SK-N-SH (cell line): ENCODE measurements at regions not wholly inside any gene's neighbourhood (a gene's known extent, or its start where the extent isn't known, plus 50 kb on each side); places are given as distances from the start of the nearest gene placed in this dataset.
A peak's percentile ranks its signal among the peaks of the same experiment; 100 is the strongest.

Experiments
- CTCF ChIA-PET: fragments of 300-600, 350-600 bp; formaldehyde crosslinking; extraction: SDS; loops from one replicate; lab custom pipeline; 2021; lab: Yijun Ruan, JAX
- POLR2A ChIA-PET: fragments of 350-600 bp; sonication (Branson Sonifier 250); formaldehyde crosslinking; extraction: SDS; loops from one replicate; lab custom pipeline; 2020; ENCODE audit warnings: antibody characterized with exemption, inconsistent platforms; lab: Yijun Ruan, JAX
- DNase-seq: peaks from one replicate; pipeline ENCODE4 v3.0.0; 2012
- H2AFZ ChIP-seq: fragments of 200-600 bp; sonication (generic); 2 replicates; pipeline ENCODE4 v1.8.1; 2016; ENCODE audit warnings: antibody characterized with exemption, mild to moderate bottlenecking, low read depth
- H3F3A ChIP-seq: fragments of 200-600 bp; sonication (generic); replicated peaks from 2 replicates; pipeline ENCODE3; 2016; ENCODE audit warnings: antibody characterized with exemption, mild to moderate bottlenecking; ENCODE audit not compliant: insufficient read depth
- H3K27ac ChIP-seq, 2 experiments: fragments of 200-500 bp in 1 of 2; fragments of 200-600 bp in 1 of 2; sonication (Bioruptor generic) in 1 of 2; sonication (generic), shearing (Covaris generic) in 1 of 2; 2 replicates each; pipeline versions ENCODE4 v1.5.1 to v1.6.1; 2014 to 2016; ENCODE audit warnings: low read depth in 2 of 2, inconsistent platforms in 1 of 2, low read length in 1 of 2, mild to moderate bottlenecking in 1 of 2, mixed read lengths in 1 of 2
- H3K27me3 ChIP-seq: fragments of 200-600 bp; sonication (generic), shearing (Covaris generic); 2 replicates; pipeline ENCODE4 v1.6.1; 2016; ENCODE audit warnings: mixed run types; ENCODE audit not compliant: insufficient read depth
- H3K36me3 ChIP-seq, 2 experiments: fragments of 200-500 bp in 1 of 2; fragments of 200-600 bp in 1 of 2; sonication (Bioruptor generic) in 1 of 2; sonication (generic) in 1 of 2; replicated peaks in 1 of 2; 2 replicates each; pipeline versions ENCODE3 to v1.5.1; 2014 to 2016; ENCODE audit warnings: low read length in 1 of 2, mild to moderate bottlenecking in 1 of 2; ENCODE audit not compliant: insufficient read depth in 2 of 2, control insufficient read depth in 1 of 2
- H3K4me1 ChIP-seq, 2 experiments: fragments of 200-500 bp in 1 of 2; fragments of 200-600 bp in 1 of 2; sonication (Bioruptor generic) in 1 of 2; sonication (generic), shearing (Covaris generic) in 1 of 2; 2 replicates each; pipeline versions ENCODE4 v1.5.1 to v1.6.1; 2014 to 2016; ENCODE audit warnings: low read depth in 1 of 2, low read length in 1 of 2, mixed run types in 1 of 2; ENCODE audit not compliant: insufficient read depth in 2 of 2, control insufficient read depth in 1 of 2
- H3K4me2 ChIP-seq: fragments of 200-600 bp; sonication (generic), shearing (Covaris generic); 2 replicates; pipeline ENCODE4 v1.6.1; 2017; ENCODE audit warnings: mixed run types
- H3K4me3 ChIP-seq, 2 experiments: fragments of 200-500 bp in 1 of 2; fragments of 200-600 bp in 1 of 2; sonication (Bioruptor generic) in 1 of 2; sonication (generic), shearing (Covaris generic) in 1 of 2; 2 replicates each; pipeline versions ENCODE4 v1.5.1 to v1.8.1; 2014 to 2016; ENCODE audit warnings: low read depth in 2 of 2, inconsistent platforms in 1 of 2, low read length in 1 of 2, mild to moderate bottlenecking in 1 of 2, mixed read lengths in 1 of 2, moderate library complexity in 1 of 2
- H3K79me2 ChIP-seq: fragments of 200-600 bp; sonication (generic); 2 replicates; pipeline ENCODE4 v1.8.1; 2017; ENCODE audit warnings: mild to moderate bottlenecking; ENCODE audit not compliant: insufficient read depth
- H3K9ac ChIP-seq: fragments of 200-600 bp; sonication (generic); 2 replicates; pipeline ENCODE4 v1.6.1; 2017; ENCODE audit warnings: mixed run types
- H3K9me2 ChIP-seq: fragments of 200-600 bp; sonication (generic); 2 replicates; pipeline ENCODE4 v1.6.1; 2017; ENCODE audit warnings: mixed run types
- H3K9me3 ChIP-seq: fragments of 200-600 bp; sonication (generic); 2 replicates; pipeline ENCODE4 v1.6.1; 2017; ENCODE audit warnings: mixed run types, mild to moderate bottlenecking, moderate library complexity
- H4K20me1 ChIP-seq: fragments of 200-600 bp; sonication (generic); 2 replicates; pipeline ENCODE4 v1.6.1; 2017; ENCODE audit warnings: mild to moderate bottlenecking, mixed run types; ENCODE audit not compliant: insufficient read depth
- ELF1 ChIP-seq: IDR thresholded peaks from 2 replicates; pipeline ENCODE4 v1.4.0; 2012
- EP300 ChIP-seq, 2 experiments: IDR thresholded peaks; 2 replicates each; pipeline versions ENCODE4 v1.4.0 to v1.6.1; 2012; ENCODE audit warnings: borderline replicate concordance in 1 of 2, low read depth in 1 of 2, low read length in 1 of 2
- EZH2phosphoT487 ChIP-seq: fragments of 200-600 bp; sonication (generic); IDR thresholded peaks from 2 replicates; pipeline ENCODE4 v1.6.1; 2017; ENCODE audit warnings: low read depth, mixed run types, mild to moderate bottlenecking, antibody characterized with exemption, moderate library complexity, borderline replicate concordance
- FOSL2 ChIP-seq: IDR thresholded peaks from 2 replicates; pipeline ENCODE4 v1.4.0; 2012; ENCODE audit warnings: low read depth, mild to moderate bottlenecking, moderate library complexity, borderline replicate concordance
- FOXM1 ChIP-seq: IDR thresholded peaks from 2 replicates; pipeline ENCODE4 v1.4.0; 2012; ENCODE audit warnings: low read depth, mild to moderate bottlenecking
- JUND ChIP-seq: IDR thresholded peaks from 2 replicates; pipeline ENCODE4 v1.4.0; 2012
- MXI1 ChIP-seq: IDR thresholded peaks from 2 replicates; pipeline ENCODE4 v1.6.1; 2012; ENCODE audit warnings: mild to moderate bottlenecking, low read depth, low read length, improper control_type of control experiment
- POLR2AphosphoS5 ChIP-seq: IDR thresholded peaks from 2 replicates; pipeline ENCODE4 v1.6.1; 2012; ENCODE audit warnings: low read depth, low read length
- RAD21 ChIP-seq: IDR thresholded peaks from 2 replicates; pipeline ENCODE4 v1.6.1; 2012; ENCODE audit warnings: mild to moderate bottlenecking, low read length
- SIN3A ChIP-seq: IDR thresholded peaks from 2 replicates; pipeline ENCODE4 v1.6.1; 2012; ENCODE audit warnings: low read depth, mild to moderate bottlenecking, low read length, moderate library complexity, borderline replicate concordance
- TCF12 ChIP-seq: IDR thresholded peaks from 2 replicates; pipeline ENCODE4 v1.4.0; 2012
- WGBS: methylation state at CpG from one replicate; pipeline ENCODE4 v1.1.6; 2017; ENCODE audit warnings: low lambda C conversion rate; 5-methylcytosine and 5-hydroxymethylcytosine counted together
- TF ChIP-seq, protein P1 (sequence below): IDR thresholded peaks from 2 replicates; pipeline ENCODE4; 2012
- TF ChIP-seq, protein P2 (sequence below): IDR thresholded peaks from 2 replicates; pipeline ENCODE4 v1.4.0; 2012; ENCODE audit warnings: low read depth, borderline replicate concordance
- TF ChIP-seq, protein P3 (sequence below): IDR thresholded peaks from 2 replicates; pipeline ENCODE4 v1.4.0; 2012; ENCODE audit warnings: low read depth
- TF ChIP-seq, protein P4 (sequence below): IDR thresholded peaks from 2 replicates; pipeline ENCODE4 v1.6.1; 2012; ENCODE audit warnings: mild to moderate bottlenecking, low read depth, low read length, moderate library complexity

DNA sequence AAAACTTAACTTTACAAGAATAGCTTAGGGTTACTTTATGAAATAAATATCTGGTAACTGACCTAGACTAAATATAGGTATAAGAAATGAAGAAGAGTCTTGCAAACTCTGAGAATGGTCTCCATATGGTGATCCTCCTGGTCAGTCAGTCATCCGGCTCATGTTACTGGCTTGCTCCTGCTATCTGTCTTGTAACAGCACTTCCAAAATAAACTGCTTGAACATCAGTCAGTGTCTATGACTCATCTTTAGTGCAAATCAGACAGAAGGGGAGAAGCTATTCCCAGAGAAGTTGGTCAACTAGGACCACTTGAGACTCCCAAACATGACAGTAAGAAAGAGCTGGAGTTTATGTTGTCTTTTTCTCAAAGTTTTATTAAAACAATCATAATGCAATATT lies 1550.9 kb downstream of the PCDH9 start:
- POLR2A ChIA-PET: no interaction called here
- Histone ChIP-seq H3K9ac (no peak overlapping the region), H3K27ac (no peak overlapping the region; a peak in 1 of 4 replicates), H3F3A (no peaks in the 10 kb centered on the region), H3K9me3 (no peaks in the 10 kb centered on the region; the same call in 1 of the 2 replicates), H3K9me2 (no peaks in the 10 kb centered on the region; the same call in 1 of the 2 replicates), H4K20me1 (no peaks in the 10 kb centered on the region), H3K4me2 (no peak overlapping the region), H3K4me1 (no peaks in the 10 kb centered on the region; a peak in 1 of 4 replicates), H3K4me3 (no peak overlapping the region), H2AFZ (no peak overlapping the region), H3K36me3 (no peaks in the 10 kb centered on the region), H3K27me3 (no peaks in the 10 kb centered on the region), H3K79me2 (no peaks in the 10 kb centered on the region)
- no peak for DNase-seq
- WGBS: 82% methylated on average over 1 of the region's 1 CpG
- TF ChIP-seq ELF1 (no peak), TCF12 (peak; percentile 81), FOSL2 (peak; percentile 56; the same call in 1 of the 2 replicates), POLR2AphosphoS5 (peak; percentile 21; the same call in 1 of the 2 replicates), EP300 (IDR thresholded peaks at IDR 0.05; ENCODE audit: borderline replicate concordance in 1 of 2, low read depth in 1 of 2, low read length in 1 of 2) (peak in 1 of 2 experiments; percentile 27; a peak in 1 of 4 replicates), JUND (peak; percentile 47; the same call in 1 of the 2 replicates)
- TF ChIP-seq, protein P1, sequence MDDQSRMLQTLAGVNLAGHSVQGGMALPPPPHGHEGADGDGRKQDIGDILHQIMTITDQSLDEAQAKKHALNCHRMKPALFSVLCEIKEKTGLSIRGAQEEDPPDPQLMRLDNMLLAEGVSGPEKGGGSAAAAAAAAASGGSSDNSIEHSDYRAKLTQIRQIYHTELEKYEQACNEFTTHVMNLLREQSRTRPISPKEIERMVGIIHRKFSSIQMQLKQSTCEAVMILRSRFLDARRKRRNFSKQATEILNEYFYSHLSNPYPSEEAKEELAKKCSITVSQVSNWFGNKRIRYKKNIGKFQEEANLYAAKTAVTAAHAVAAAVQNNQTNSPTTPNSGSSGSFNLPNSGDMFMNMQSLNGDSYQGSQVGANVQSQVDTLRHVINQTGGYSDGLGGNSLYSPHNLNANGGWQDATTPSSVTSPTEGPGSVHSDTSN: peak; percentile 84
- TF ChIP-seq, protein P2, sequence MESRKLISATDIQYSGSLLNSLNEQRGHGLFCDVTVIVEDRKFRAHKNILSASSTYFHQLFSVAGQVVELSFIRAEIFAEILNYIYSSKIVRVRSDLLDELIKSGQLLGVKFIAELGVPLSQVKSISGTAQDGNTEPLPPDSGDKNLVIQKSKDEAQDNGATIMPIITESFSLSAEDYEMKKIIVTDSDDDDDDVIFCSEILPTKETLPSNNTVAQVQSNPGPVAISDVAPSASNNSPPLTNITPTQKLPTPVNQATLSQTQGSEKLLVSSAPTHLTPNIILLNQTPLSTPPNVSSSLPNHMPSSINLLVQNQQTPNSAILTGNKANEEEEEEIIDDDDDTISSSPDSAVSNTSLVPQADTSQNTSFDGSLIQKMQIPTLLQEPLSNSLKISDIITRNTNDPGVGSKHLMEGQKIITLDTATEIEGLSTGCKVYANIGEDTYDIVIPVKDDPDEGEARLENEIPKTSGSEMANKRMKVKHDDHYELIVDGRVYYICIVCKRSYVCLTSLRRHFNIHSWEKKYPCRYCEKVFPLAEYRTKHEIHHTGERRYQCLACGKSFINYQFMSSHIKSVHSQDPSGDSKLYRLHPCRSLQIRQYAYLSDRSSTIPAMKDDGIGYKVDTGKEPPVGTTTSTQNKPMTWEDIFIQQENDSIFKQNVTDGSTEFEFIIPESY: no peak
- CTCF ChIA-PET: interaction anchor here (1.0 to 2.3 kb wide), 3 partner anchors 9 to 23 kb away, joined by 3 to 6 read pairs (median 5); no protein-coding TSS in a partner anchor

DNA sequence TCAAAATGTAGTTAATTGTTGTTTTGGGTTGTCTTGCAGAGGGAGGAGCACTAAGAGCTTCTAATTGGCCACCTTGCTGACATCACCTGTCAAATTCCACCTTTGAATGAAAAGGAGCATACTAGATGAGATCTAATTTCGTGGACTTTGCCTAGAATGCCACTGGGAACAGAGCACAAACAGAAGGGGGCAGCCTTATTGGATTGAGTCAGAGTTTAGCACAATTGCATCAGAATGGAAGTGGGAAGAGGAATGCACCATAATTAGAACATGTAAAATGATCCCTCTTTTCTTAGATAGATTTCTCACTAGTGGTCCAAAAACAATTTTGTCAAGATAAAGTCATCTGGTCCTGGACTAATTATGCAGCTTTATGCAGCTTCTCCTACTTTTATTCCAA lies 1552.2 kb downstream of the PCDH9 start:
- CTCF ChIA-PET: no interaction called here
- DNase-seq: no peak
- no peak for TF ChIP-seq POLR2AphosphoS5
- TF ChIP-seq FOXM1: no peak
- TF ChIP-seq JUND: no peak
- TF ChIP-seq, protein P2: no peak
- TF ChIP-seq, protein P3, sequence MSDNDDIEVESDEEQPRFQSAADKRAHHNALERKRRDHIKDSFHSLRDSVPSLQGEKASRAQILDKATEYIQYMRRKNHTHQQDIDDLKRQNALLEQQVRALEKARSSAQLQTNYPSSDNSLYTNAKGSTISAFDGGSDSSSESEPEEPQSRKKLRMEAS: no peak
- no peak for TF ChIP-seq TCF12
- TF ChIP-seq, protein P1: no peak
- TF ChIP-seq, protein P4, sequence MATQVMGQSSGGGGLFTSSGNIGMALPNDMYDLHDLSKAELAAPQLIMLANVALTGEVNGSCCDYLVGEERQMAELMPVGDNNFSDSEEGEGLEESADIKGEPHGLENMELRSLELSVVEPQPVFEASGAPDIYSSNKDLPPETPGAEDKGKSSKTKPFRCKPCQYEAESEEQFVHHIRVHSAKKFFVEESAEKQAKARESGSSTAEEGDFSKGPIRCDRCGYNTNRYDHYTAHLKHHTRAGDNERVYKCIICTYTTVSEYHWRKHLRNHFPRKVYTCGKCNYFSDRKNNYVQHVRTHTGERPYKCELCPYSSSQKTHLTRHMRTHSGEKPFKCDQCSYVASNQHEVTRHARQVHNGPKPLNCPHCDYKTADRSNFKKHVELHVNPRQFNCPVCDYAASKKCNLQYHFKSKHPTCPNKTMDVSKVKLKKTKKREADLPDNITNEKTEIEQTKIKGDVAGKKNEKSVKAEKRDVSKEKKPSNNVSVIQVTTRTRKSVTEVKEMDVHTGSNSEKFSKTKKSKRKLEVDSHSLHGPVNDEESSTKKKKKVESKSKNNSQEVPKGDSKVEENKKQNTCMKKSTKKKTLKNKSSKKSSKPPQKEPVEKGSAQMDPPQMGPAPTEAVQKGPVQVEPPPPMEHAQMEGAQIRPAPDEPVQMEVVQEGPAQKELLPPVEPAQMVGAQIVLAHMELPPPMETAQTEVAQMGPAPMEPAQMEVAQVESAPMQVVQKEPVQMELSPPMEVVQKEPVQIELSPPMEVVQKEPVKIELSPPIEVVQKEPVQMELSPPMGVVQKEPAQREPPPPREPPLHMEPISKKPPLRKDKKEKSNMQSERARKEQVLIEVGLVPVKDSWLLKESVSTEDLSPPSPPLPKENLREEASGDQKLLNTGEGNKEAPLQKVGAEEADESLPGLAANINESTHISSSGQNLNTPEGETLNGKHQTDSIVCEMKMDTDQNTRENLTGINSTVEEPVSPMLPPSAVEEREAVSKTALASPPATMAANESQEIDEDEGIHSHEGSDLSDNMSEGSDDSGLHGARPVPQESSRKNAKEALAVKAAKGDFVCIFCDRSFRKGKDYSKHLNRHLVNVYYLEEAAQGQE: no peak
- no peak for TF ChIP-seq EZH2phosphoT487
- TF ChIP-seq RAD21: no peak
- no peak for TF ChIP-seq SIN3A
- TF ChIP-seq MXI1: no peak

More for the DNA sequence above, 1552.2 kb downstream of the PCDH9 start:
- no peaks in the 10 kb centered on the region; the same call in 1 of the 2 replicates for H3K9me3 ChIP-seq
- H3K4me1 ChIP-seq: no peaks in the 10 kb centered on the region; a peak in 1 of 4 replicates
- POLR2A ChIA-PET: no interaction called here
- H3K4me2 ChIP-seq: no peak overlapping the region
- no peaks in the 10 kb centered on the region for H3K79me2 ChIP-seq
- H4K20me1 ChIP-seq: no peaks in the 10 kb centered on the region
- no peak overlapping the region for H3K4me3 ChIP-seq
- H3K9ac ChIP-seq: no peak overlapping the region
- no peaks in the 10 kb centered on the region; the same call in 1 of the 2 replicates for H3K9me2 ChIP-seq
- no peak overlapping the region for H2AFZ ChIP-seq
- WGBS: 45% methylated on average over 1 of the region's 1 CpG
- no peaks in the 10 kb centered on the region for H3K27me3 ChIP-seq
- no peaks in the 10 kb centered on the region for H3K36me3 ChIP-seq
- no peak overlapping the region for H3K27ac ChIP-seq
- no peaks in the 10 kb centered on the region for H3F3A ChIP-seq
